ENCODE measurements at regions not wholly inside any gene's neighbourhood (a gene's known extent, or its start where the extent isn't known, plus 50 kb on each side); places are given as distances from the start of the nearest gene placed in this dataset.
"Not testable (repeated sequence)": the region's sequence is repeated elsewhere in the genome, so short reads cannot be mapped to it uniquely, and the experiment has no call there.

DNA sequence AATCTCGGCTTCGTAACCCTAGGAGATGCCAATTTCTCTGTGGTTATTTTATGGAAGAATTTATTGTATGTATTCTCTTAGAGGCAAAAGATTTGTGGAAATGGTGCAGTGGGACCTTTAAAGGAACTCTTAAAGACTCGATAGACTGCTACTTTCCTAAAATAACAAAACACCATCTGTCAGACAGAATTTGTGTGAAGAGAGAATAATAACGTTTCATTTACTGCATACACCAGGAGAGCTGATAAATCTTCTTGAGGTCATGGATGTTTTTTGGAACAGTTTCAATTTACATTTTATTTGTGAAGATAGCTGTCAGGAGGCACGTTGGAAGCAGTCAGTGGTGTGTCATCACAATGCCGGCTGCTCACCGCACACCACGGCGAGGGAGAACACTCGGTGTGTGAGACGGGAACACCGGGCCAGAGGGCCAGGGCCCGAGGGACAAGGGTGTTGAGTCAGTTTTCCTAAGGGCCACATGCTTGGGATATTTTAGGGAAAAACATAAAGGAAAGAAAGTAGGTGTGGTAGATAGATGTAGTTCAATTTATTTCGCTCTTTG lies 1681.0 kb upstream of the DDX18 start:
- DNase-seq (ENCODE audit: low read depth) = no peak

DNA sequence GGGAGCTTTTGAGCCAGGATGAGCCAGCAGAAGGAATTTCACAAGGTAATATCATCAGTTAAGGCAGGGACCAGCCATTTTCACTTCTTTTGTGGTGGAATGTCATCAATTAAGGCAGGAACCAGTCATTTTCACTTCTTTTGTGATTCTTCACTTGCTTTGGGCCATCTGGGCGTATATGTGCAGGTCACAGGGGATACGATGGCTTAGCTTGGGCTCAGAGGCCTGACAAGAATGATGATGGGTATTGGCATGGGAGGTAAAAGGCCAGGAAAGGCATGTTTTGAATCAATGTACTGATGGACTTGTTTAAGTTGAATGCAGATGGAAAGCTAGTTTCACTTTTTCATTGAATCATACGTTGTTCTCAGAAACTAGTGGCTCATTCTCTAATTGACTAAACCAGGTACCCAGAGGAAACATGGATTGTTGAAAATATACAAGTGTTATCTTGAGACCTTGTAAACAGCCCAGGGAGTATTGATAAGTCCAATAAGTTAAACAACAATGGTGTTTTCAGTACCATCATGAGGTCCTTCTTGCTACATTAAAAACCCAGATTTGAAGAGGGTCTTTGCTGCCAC lies 1672.5 kb upstream of the DDX18 start:
- DNase-seq (ENCODE audit: low read depth) = no peak

DNA sequence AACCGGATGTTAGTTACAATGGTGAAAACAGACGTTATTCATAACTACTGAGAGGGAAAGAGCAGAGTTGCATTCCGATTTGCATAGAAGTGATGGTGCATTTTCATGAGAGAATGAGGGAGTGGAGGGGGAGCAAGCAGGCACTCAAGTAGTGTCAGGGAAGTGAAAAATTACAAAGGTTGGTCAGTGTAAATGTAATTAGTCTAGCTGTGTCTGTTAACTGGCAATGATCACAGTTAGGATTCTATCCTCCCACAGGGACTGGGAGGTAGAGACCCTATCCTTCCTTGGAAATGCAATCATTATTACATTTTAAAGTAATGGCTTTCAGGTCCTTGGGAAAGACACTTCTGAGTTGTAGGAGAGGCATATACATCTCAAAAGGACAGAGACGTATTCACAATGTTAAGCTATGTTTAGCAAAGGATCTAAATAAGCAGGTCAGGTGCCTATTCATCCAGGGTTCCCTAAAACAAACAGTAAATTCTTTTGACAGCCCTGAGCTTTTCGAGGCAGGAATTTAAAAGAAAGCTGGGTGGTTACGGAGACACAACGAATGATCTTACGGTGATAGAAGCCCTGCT lies 1671.8 kb upstream of the DDX18 start:
- DNase-seq (ENCODE audit: low read depth) = no peak

DNA sequence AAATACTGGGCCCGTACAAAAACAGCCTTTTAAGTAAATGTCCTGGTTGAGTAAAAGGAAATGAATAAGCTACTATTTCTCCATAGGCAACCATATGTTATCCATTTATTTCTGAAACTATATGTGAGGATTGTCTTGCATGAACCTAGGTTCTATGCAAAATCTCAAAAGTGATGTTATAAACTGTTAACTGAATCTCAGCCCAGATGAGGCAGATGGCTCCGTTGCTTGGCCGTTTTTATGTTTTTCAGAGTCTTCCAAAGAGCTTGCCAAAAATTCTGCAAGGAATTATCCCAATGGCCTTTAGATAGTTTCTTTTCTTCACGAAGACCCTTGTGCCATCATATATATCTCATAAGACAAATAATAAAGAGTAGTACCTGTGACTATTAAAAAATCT lies 1669.5 kb upstream of the DDX18 start:
- DNase-seq (ENCODE audit: low read depth) = no peak

DNA sequence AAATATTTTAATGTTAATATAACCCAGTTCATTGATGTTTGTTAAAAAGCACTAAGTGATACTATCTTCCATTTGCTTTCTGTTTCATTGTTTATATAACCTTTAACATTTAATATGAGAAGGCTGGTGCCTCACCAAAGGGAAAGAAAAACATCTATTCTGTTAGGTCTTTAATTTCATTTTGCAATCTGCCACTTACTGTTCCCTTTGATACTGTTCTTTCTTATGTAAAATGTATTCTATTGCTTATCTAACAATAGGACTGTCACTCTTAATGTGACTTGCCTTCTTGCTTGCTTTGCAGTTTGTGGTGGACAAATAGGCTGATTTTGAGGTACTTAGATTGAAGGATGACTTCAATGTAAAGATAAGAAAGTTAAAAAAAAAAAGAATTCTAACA lies 1666.1 kb upstream of the DDX18 start:
- no peak for DNase-seq (ENCODE audit: low read depth)

DNA sequence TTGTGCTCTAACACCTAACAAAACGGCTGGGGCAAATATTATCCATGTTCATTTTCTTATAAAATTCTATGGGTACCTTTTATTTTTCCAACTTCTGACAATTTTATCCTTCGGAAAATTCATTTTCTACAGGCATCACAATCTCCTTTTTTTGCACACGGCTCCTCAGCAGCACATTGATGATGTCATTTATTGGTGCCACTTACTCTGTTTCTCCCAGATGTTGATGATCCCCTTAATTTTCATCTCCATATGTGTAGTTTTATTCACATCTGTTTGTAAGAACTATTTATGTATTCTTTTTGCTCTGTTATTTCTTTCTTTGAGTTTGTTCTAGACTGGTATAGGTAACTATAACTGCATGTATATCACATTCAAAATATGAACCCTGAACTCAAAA lies 1660.8 kb upstream of the DDX18 start:
- DNase-seq (ENCODE audit: low read depth) = no peak

DNA sequence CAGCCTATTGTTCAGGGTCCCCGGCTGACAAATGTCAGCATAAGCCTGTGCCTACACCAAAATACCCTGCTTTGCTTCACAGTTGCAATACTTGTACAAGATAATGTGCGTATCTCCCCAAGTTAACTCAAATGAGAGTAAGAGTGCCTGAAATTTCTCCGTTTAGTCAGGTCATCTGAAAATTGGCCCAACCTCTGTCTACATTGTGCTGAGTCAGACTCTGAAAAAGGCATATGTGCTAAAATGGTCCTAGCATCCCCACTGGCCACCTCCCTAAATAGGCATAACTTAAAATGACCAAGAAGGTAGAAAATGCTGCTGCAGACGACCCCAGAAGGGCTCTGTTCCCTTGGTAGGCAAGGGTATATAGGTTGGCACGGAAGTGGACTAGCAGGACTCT lies 1653.8 kb upstream of the DDX18 start:
- DNase-seq (ENCODE audit: low read depth) = no peak

DNA sequence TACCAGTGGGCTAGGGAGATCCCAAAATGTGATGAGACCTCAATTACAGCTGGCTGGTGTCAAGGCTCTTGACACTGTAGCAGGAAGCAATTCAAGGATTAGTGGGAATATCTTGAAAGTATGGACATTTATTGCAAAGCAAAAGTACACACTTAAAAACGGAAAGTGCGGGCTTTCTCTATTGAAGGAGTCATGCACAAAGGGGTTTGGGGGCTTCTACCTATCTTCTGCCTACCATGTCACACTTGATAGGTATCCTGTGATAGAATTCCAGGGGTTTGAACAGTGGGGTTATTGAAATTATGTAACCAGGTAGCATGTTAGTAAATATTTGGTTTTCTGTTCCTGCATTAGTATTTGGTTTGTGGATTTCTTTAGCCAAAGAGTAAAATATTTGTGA lies 1652.1 kb upstream of the DDX18 start:
- DNase-seq (ENCODE audit: low read depth) = no peak

DNA sequence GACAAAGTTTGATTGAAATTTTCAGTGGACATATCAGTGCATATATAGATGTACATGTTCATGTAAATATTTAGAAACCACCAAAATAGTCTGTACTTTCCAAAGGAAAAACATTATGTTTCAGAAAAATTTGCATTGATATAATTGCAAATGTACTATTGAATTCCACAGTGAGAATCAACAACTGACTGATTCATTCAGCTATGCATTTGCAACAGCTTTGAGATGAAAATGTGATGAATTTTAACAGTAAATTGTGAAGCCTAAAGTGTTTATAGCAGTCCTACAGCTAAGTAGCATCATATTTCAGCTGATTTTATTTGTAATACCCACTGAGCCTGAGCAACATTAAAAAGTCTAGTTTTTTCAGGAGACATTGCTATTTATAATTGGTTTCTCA lies 1647.4 kb upstream of the DDX18 start:
- no peak for DNase-seq (ENCODE audit: low read depth)

DNA sequence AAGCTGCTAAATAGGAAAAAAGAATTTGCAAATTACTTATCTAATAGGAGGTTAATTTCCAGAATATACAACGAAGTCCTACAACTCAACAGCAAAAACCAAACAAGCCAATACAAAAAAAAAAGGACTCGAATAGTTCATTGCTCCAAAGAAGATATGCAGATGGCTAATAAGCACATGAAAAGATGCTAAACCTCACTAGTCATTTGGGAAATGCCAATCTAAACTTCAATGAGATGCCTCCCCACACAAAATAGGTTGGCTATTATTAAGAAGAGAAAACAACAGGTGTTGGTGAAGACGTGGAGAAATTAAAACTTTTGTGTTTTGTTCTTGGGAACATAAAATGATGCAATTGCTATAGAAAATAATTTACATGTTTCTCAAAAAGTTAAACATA lies 1634.4 kb upstream of the DDX18 start:
- no peak for DNase-seq (ENCODE audit: low read depth)

DNA sequence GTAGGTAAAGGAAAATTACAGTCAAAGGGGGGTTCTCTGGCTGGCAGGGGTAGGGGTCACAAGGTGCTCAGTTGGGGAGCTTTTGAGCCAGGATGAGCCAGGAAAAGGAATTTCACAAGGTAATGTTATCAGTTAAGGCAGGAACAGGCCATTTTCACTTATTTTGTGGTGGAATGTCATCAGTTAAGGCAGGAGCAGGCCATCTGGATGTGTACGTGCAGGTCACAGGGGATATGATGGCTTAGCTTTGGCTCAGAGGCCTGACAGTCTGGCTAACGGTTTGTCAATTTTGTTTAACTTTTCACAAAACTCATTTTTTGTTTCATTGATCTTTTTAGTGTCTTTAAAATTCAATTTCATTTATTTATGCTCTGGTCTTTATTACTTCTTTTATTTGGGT lies 1623.8 kb upstream of the DDX18 start:
- DNase-seq (ENCODE audit: low read depth) = not testable (repeated sequence)

DNA sequence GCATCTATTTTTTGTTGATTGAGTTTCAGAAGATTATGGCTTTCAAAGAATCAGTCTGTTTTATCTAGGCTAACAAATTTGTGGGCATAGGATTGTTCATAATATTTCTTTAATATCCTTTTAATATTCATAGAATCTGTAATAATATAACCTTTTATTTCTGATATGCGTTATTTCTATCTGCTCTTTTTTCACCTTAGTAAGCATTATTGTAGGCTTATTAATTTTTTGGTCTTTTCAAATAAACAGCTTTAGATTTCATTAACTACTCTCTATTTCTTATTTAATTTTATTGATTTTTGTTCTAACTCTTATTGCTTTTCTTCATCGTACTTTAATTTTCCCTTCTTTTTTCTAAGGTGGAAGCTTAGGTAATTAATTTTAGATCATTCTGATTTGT lies 1614.4 kb upstream of the DDX18 start:
- no peak for DNase-seq (ENCODE audit: low read depth)

DNA sequence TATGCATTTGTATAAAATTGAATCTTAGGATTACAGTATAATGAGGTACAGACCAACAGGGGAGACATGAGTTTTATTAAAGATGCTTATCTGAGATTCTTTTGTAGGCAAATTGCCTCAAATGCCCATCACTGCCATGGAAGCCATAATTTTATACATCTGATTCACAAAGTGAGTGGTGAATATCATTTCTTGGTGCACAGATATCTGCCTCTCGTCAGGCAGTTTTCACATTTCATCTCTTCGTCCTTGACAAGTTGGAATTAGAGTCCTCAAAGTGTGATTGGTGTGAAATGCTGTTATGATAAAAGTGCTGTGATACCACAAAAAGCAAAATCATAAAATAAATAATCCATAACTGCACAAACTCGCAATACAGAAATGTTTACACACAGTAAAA lies 1602.8 kb upstream of the DDX18 start:
- no peak for DNase-seq (ENCODE audit: low read depth)

DNA sequence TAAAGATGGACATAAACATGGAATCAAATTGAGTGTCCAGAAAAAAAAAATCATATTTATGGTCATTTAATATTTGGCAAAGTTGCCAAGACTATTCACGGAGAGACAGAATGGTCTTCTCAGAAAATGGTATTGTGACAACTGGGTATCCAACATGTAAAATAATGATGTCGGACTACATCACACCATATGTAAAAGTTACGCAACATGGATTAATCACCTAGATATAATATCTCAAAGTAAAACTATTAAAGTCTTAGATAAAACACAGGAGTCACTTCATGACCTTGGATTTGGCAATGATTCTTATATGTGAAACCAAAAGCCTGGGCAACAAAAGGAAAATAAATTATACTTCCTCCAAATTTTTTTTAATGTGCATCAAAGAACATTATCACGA lies 1591.7 kb upstream of the DDX18 start:
- no peak for DNase-seq (ENCODE audit: low read depth)

DNA sequence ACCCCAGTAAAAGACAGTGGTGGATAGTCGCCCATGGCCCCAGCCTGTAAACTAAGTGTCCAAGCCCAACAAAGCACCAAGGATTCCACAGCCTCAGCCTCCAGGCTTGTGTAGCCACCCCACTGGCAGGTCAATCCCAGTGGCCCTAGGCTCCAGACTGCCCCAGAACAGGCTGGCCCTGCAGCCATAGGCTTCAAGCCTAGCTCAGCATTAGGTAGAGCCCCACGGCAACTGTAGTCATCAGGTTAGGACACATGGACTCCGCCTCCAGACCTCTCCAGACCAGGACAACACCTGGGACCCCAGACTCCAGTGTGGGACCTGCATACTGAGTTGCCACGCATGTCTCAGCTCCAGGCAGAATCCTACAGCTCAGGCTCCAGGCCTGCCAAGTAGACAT lies 1590.6 kb upstream of the DDX18 start:
- no peak for DNase-seq (ENCODE audit: low read depth)

DNA sequence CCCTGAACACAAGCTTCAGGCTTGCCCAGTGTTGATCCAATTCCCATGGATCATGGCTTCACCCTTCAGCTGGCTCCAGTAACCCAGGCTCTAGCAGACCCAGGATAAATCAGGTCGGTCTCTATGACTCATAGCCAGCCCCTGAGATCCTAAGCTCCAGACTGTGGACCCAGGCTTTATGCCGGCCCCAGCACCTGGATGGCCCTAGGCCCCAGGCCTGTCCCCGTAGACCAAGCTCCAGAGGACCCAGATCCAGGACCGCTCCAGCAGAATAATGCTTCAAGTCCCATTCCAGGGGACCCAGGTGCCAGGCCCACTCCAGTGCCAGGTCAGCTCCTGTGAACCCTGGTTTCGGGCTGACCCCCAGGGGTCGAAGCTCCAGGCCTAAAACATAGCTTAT lies 1589.9 kb upstream of the DDX18 start:
- no peak for DNase-seq (ENCODE audit: low read depth)

DNA sequence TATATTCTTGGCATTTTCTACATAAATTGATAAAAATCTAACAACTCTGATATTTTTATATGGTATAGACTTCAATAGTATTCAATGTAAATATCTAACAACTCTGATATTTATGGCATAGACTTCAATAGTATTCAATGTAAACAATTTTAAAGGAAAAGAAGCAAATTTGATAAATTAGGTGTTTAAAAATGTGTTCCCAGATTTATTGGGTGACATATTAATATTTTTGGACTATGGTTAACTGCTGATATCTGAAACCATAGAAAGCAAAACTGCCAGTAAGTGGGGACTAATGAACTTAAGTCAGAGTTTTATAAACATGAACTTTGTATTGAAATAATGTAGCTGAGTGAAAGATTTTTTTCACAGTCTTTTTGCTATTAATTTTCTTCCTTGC lies 1576.0 kb upstream of the DDX18 start:
- DNase-seq (ENCODE audit: low read depth) = no peak

DNA sequence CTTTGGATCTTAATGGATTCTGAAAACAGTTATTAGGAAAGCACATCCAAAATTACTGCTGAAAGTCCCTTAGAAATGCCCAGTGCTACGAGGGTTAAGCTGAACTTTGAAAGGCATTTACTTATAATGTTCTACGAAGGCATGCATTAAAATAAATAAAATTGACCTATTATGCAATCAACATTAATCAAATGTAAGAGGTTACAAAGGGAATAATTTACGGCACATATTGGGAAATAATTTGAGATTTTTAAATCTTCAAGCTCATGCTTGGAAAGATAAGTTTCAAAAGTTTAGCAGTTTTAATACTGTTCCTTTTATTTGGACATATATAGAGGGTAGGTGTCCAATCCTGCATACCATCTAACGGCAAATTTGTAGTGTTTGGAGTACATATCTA lies 1564.1 kb upstream of the DDX18 start:
- no peak for DNase-seq (ENCODE audit: low read depth)

DNA sequence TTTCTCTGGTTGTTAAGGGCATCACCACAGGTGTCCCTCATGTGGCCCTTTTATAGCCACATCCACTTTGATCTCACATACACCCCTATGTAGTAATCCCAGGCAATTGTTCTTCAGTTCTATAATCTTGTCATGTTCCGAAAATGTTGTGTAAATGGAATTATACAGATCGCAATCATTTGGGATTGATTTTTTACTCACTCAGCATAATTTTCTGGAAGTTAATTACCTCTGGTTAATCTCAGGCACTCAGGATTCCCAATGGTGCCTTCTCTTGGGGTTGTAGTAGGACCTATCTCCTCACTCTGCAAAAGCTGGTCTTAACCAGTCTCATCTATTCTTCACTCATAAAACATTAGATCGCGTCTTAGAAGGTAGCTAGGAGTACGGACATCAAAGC lies 1549.6 kb upstream of the DDX18 start:
- no peak for DNase-seq (ENCODE audit: low read depth)

DNA sequence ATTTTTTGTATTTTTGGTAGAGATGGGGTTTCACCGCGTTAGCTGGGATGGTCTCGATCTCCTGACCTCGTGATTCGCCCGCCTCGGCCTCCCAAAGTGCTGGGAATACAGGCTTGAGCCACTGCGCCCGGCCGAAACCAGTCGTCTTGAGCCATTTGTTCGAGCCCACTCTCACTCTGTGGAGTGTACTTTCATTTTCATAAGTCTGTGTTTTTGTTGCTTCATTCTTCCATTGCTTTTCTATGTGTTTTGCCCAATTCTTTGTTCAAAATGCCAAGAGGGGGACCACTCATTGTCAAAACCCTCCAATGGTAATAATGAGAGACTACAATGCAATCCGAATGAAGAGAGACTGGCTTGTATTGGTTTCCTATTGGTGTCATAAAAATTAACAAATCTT lies 1545.5 kb upstream of the DDX18 start:
- DNase-seq (ENCODE audit: low read depth) = no peak

DNA sequence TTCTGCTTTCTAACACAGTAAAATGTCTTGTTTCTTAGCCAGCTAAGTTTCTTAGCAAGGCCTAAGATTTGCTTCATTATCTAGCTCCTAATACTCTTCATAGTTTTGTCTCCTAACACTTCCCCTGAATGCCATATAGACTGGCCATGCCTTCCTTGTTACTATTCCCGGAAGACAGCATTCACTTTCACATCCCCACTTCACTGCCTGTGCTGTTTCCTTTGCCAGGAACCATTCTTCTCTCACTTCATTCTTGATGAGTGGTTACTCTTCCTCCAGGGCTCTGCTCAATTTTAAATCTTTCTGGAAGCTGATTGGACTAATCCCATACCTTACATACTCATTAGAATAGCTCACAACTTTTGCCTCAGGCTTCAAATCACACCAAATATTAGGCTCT lies 1510.2 kb upstream of the DDX18 start:
- no peak for DNase-seq (ENCODE audit: low read depth)

DNA sequence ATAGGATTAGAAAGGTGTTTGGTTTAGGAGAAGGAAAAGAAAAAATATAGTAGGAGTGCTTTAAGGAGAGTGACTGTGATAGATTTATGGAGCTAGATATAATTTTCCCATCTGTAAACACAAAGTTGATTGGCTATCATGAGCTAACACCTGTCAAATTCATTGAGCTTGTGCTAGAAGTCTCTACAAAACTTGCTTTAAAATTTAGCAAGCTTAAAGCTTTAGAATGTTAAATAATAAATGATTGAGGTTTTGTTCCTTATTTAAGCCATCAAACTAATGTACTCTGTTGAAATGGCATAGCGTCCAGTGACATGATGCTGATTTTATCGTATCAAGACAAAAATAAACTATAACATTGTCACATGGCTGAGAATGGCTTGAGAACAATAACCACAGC lies 1497.4 kb upstream of the DDX18 start:
- DNase-seq (ENCODE audit: low read depth) = no peak

DNA sequence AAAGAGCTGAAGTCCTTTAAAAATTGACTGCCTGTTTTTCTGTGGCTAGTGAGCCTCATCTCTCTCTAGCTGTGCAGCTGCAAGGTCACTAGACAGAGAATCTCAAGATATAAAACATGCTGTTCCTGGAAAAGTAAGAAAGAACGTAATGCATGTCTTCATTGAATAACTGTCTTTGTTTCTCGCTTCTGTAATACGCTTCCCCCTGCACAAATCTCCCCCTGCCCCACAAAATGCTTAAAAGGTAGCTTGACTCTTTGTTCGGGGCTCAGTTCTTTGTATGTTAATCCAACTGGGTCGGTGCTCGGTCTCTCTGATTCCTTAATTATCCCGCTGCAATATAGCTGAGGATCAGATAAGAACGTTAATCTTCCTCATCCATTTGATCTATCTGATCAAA lies 1495.9 kb upstream of the DDX18 start:
- not testable (repeated sequence) for DNase-seq (ENCODE audit: low read depth)

DNA sequence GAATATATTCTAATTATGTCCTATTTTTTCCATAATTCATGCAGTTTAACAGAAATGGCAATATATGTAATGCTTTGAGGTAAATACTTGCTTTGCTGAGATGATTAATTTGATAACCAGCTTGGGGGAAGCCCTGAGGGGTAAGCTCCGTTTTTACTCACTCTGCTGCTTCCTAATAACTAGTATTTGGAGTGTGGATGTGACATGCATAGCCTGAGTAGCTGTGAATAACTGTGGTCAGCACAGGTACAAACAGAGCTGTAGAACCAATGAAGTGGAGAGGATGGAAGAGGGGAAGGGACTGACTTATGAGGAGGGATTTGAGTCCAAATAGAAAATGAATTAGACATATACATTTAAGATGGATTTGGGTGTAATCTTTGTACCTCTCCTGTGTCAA lies 1495.5 kb upstream of the DDX18 start:
- DNase-seq (ENCODE audit: low read depth) = no peak

Data from HT1080 (cell line).